Dermis blood vessel endothelial cell (primary cell): ENCODE measurements at regions not wholly inside any gene's neighbourhood (a gene's known extent, or its start where the extent isn't known, plus 50 kb on each side); places are given as distances from the start of the nearest gene placed in this dataset.

Experiments
- DNase-seq: peaks from one replicate; pipeline ENCODE4 v3.0.0; 2010

- DNase-seq: no peak
Observed at GRCh38 chr2:190810981-190811587, 69.5 kb upstream of the GLS start.

DNA sequence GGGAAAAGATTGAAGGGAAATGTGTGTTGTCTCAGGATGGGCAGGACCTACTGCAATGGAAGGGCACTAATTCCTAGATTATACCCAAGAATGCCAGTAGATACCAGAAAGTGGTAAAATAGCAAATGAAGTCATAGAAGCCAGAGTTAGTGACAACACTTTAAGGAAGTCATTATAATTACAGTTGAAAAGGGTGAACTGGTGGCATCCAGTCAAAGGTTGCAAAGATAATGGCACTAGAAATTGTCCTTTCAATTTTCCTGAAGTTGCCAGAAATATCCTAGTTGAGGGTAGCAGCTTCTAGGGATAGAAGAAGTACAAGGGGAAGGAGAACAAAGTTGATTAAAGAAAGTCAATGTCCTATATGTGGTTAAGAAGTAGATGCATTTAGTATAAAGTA is 68.8 kb upstream of the GLS start:
- DNase-seq: no peak

- DNase-seq: no peak
Observed at GRCh38 chr2:190812506-190813294, 67.9 kb upstream of the GLS start.

DNA sequence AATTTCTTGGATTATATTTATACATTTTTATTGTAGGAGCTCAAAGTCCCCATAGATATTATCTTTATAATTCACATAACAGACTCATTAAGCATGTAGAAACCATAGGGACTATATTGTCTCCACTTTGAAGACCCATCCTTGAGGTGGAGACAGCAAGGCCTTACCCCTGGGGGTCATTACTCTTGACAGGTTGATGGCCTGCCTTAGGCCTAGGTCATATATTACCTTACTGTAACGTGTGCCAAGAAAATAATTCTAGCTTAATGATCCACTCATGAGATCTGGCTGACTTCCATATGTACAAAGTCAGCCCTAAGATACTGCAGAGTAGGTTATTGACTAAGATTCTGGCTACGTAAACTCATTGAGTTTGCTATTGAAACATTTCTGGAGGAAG is 65.4 kb upstream of the GLS start:
- no peak for DNase-seq

- DNase-seq: no peak
Observed at GRCh38 chr2:190817082-190817481, 63.5 kb upstream of the GLS start.

GRCh38 chr2:190819840-190820301 is 60.8 kb upstream of the GLS start:
- DNase-seq: no peak

DNA sequence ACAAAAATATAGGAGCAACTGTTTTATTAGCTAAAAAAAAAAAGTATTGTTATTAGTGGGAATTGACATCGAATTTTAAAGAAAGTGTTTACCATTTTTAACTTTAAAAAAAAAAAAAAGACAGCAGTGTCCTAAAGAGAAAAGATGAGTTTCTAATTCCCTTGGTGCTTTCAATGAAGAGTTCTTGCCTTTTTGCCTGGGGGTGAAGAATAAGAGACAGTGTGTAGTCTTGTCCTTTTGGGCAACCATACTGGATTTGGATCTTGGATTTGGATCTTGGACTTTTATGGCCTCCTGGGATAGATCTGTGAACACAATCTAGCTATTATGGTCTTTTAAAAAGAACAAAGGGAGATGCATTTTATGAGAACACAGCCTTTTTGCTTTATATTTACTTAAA is 60.2 kb upstream of the GLS start:
- no peak for DNase-seq

DNA sequence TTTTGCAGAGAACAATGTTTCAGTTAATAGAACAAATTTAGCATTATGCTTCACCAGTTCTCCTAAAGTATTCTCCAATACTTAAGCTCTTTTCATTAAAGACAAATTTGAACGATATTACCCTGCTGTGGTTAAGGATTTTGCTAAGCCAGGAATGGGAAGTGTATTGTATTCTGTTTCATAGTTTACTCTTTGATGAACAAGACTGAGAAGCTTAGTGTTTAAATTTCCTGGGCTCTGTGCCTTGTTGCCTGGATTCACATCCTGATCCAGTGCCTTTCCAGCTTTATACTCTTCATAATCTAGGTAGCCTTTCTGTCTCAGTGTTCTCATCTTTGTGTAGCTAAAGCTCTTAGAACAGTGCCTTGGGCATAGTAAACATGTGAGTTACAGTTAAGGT is 58.6 kb upstream of the GLS start:
- DNase-seq: no peak

DNA sequence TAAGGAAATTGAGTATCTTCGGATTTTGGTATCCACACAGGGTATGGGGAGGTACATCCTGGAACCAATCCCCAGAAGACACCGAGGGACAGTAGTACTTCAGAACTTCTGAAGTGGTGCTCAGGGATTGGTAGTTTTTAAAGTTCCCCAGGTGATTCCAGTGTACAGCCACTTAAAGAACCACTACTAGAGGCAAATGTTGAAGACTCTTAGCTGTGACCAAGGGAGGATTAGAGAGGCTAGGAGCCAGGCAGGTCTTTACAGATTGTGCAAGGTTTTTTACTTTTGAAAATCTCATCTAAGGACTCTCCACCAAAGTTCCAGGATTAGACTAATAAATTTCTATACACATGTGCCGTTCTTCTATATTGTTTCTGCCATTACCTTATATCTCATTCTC is 52.9 kb upstream of the GLS start:
- no peak for DNase-seq

DNA sequence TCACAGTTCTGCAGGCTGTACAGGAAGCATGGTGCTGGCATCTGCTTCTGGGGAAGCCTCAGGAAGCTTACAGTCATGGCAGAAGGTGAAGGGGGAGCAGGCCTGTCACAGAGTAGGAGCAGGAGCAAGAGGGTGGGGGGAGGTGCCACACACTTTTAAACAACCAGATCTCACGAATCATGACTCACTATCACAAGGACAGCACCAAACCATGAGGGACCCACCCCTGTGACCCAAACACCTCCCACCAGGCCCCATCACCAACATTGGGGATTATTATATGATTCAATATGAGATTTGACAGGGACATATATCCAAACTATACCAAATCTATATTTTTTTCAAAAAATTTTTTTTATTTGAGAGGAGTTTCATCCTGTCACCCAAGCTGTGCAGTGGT is 51.0 kb upstream of the GLS start:
- DNase-seq: no peak
